Smooth muscle cell (in vitro differentiated cells): ENCODE measurements at regions not wholly inside any gene's neighbourhood (a gene's known extent, or its start where the extent isn't known, plus 50 kb on each side); places are given as distances from the start of the nearest gene placed in this dataset.

Experiments
- DNase-seq: peaks from one replicate; lab custom pipeline; 2025; ENCODE audit not compliant: unreplicated experiment; lab: John Stamatoyannopoulos, UW
- H2AFZ ChIP-seq: fragments of 200-600 bp; sonication (generic); 2 replicates; pipeline ENCODE4 v1.6.0; 2016; ENCODE audit warnings: antibody characterized with exemption, low read depth, mild to moderate bottlenecking
- H3F3A ChIP-seq: fragments of 200-600 bp; sonication (generic); 2 replicates; pipeline ENCODE4 v1.6.0; 2017; ENCODE audit warnings: antibody characterized with exemption, low read depth
- H3K27ac ChIP-seq: fragments of 200-600 bp; sonication (generic); 2 replicates; pipeline ENCODE4 v1.5.1; 2016; ENCODE audit warnings: low read depth, mild to moderate bottlenecking
- H3K27me3 ChIP-seq: fragments of 200-600 bp; sonication (generic); 2 replicates; pipeline ENCODE4 v1.6.1; 2016; ENCODE audit warnings: low read depth, mild to moderate bottlenecking
- H3K36me3 ChIP-seq: fragments of 200-600 bp; sonication (generic); 2 replicates; pipeline ENCODE4 v1.5.1; 2016; ENCODE audit warnings: low read depth
- H3K4me1 ChIP-seq: fragments of 200-600 bp; sonication (generic); 2 replicates; pipeline ENCODE4 v1.5.1; 2016; ENCODE audit warnings: low read depth
- H3K4me2 ChIP-seq: fragments of 200-600 bp; sonication (generic); 2 replicates; pipeline ENCODE4 v1.6.0; 2016; ENCODE audit warnings: mild to moderate bottlenecking
- H3K4me3 ChIP-seq: fragments of 200-600 bp; sonication (generic); 2 replicates; pipeline ENCODE4 v1.5.1; 2016; ENCODE audit warnings: mild to moderate bottlenecking
- H3K79me2 ChIP-seq: fragments of 200-600 bp; sonication (generic); 2 replicates; pipeline ENCODE4 v1.6.0; 2016; ENCODE audit warnings: low read depth, mild to moderate bottlenecking
- H3K9ac ChIP-seq: fragments of 200-600 bp; sonication (generic); 2 replicates; pipeline ENCODE4 v1.6.0; 2016; ENCODE audit warnings: low read depth
- H3K9me3 ChIP-seq: fragments of 200-600 bp; sonication (generic); replicated peaks from 2 replicates; pipeline ENCODE4 v1.5.1; 2016; ENCODE audit warnings: low read depth
- H4K20me1 ChIP-seq: fragments of 200-600 bp; sonication (generic); 2 replicates; pipeline ENCODE4 v1.6.0; 2016; ENCODE audit warnings: low read depth
- CTCF ChIP-seq: fragments of 200-600 bp; sonication (generic); IDR thresholded peaks from 2 replicates; pipeline ENCODE4 v1.5.1; 2017; ENCODE audit warnings: borderline replicate concordance, mild to moderate bottlenecking, antibody characterized with exemption; ENCODE audit not compliant: insufficient read depth, poor library complexity, severe bottlenecking
- WGBS: methylation state at CpG from one replicate; pipeline ENCODE4 v1.1.7; 2016; ENCODE audit warnings: low lambda C conversion rate; 5-methylcytosine and 5-hydroxymethylcytosine counted together

DNA sequence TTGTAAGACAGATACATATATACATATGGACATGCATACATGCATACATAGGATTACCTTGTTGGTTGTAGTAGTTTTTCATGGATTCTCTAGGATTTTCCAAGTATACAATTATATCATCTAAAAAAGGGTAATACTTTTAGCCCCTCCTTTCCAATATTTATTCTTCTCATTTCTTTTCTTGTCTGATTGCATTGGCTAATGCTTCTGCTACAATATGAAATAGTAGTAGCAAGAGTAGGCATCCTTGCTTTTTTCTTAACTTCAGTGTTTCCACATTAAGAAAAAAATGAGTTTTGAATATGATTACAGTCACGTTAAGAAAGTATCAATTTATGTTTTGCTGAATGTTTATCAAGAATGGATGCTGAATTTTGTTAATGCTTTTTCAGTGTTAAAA lies 58.0 kb downstream of the RBFOX3 start:
- no peak for DNase-seq
- Histone ChIP-seq H4K20me1 (no peaks in the 10 kb centered on the region), H3K9me3 (no peaks in the 10 kb centered on the region), H3K36me3 (no peaks in the 10 kb centered on the region), H3K4me2 (no peak overlapping the region), H3K27ac (no peak overlapping the region), H3K4me3 (no peak overlapping the region), H3K9ac (no peak overlapping the region), H3K27me3 (no peaks in the 10 kb centered on the region), H3K79me2 (no peaks in the 10 kb centered on the region), H3K4me1 (peaks cover 9% of the 10 kb centered on the region), H3F3A (no peaks in the 10 kb centered on the region), H2AFZ (no peak overlapping the region)
- TF ChIP-seq CTCF, result no peak
- 93% methylated on average over 1 of the region's 1 CpG for WGBS

GRCh38 chr17:79552405-79552804 lies 58.4 kb downstream of the RBFOX3 start:
- Histone ChIP-seq H3K36me3 (no peaks in the 10 kb centered on the region), H3K4me1 (peaks cover 9% of the 10 kb centered on the region), H3K4me2 (no peak overlapping the region), H3K27ac (no peak overlapping the region), H3F3A (no peaks in the 10 kb centered on the region), H3K9ac (no peak overlapping the region), H2AFZ (no peak overlapping the region), H3K9me3 (no peaks in the 10 kb centered on the region), H4K20me1 (no peaks in the 10 kb centered on the region), H3K27me3 (no peaks in the 10 kb centered on the region), H3K4me3 (no peak overlapping the region), H3K79me2 (no peaks in the 10 kb centered on the region)
- 92% methylated on average over 3 of the region's 3 CpGs for WGBS
- DNase-seq, result no peak
- no peak for TF ChIP-seq CTCF

DNA sequence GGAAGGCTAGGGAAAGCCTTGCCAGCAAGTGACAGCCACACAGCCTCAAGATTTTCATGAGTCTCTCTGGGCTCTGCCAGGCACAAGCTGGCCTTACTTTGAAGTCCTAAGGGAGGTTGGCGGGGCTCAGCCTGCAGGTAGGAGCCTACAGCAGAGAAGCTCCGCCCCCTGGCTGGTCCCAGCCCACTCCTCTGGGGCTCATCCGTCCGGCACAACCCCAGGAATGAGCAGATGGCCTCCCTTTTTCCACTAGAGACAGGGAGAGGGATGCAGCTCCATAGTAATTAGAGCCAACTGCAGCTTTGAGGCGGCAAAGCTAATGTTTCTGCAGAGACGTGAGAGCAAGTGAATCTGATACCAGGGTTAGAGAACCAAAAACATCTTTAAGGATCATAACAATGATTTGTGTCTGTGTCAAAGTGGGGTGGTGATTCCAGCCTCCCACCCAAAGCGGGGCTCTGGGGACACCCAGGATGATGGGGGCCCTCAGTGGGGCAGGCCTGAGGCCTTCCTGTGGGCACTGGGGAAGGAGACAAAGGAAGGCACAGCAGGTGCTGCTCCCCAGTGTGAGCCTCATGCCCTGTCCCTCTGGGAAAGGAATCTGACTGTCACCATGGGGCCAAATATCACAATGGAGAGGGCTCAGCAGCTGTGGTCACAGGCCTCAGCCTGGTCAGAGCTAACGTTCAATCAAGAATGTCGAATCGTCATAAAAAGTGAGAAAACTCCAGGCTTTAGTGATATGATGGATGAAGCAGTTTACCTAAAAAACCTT lies 61.5 kb downstream of the RBFOX3 start:
- Histone ChIP-seq H3K36me3 (no peaks in the 10 kb centered on the region), H3K27ac (no peak overlapping the region), H3F3A (no peaks in the 10 kb centered on the region), H3K9me3 (no peaks in the 10 kb centered on the region), H3K79me2 (no peaks in the 10 kb centered on the region), H3K9ac (no peak overlapping the region), H3K4me3 (no peak overlapping the region), H3K4me2 (no peak overlapping the region), H3K27me3 (no peaks in the 10 kb centered on the region), H3K4me1 (peaks cover 9% of the 10 kb centered on the region), H4K20me1 (no peaks in the 10 kb centered on the region), H2AFZ (no peak overlapping the region)
- no peak for DNase-seq
- no peak for TF ChIP-seq CTCF
- 67% methylated on average over 10 of the region's 10 CpGs for WGBS

GRCh38 chr17:79548116-79548515 lies 62.7 kb downstream of the RBFOX3 start:
- Histone ChIP-seq H3K4me3 (no peak overlapping the region), H3K27me3 (no peaks in the 10 kb centered on the region), H3K4me1 (peaks cover 9% of the 10 kb centered on the region), H3K9me3 (no peaks in the 10 kb centered on the region), H3K36me3 (no peaks in the 10 kb centered on the region), H3K27ac (no peak overlapping the region), H2AFZ (no peak overlapping the region), H4K20me1 (no peaks in the 10 kb centered on the region), H3K79me2 (no peaks in the 10 kb centered on the region), H3K9ac (no peak overlapping the region), H3K4me2 (no peak overlapping the region), H3F3A (no peaks in the 10 kb centered on the region)
- 91% methylated on average over 14 of the region's 14 CpGs for WGBS
- no peak for TF ChIP-seq CTCF
- no peak for DNase-seq
